ENCODE measurements at regions not wholly inside any gene's neighbourhood (a gene's known extent, or its start where the extent isn't known, plus 50 kb on each side); places are given as distances from the start of the nearest gene placed in this dataset.

- Histone ChIP-seq H3K4me1 (ENCODE audit: control insufficient read depth, extremely low read depth, insufficient read depth, low read length) (no peaks in the 10 kb centered on the region), H3K9ac (ENCODE audit: control insufficient read depth, extremely low read depth, insufficient read depth, low read length) (no peak overlapping the region), H3K4me3 (ENCODE audit: control insufficient read depth in 2 of 3, extremely low read depth in 1 of 3, insufficient read depth in 2 of 3, low read depth in 1 of 3, low read length in 3 of 3) (no peak overlapping the region), H3K9me3 (ENCODE audit: control insufficient read depth, low read depth, low read length) (peaks cover 2% of the 10 kb centered on the region), H4K20me1 (ENCODE audit: control insufficient read depth, extremely low read depth, insufficient read depth, low read length) (no peaks in the 10 kb centered on the region), H3K27me3 (ENCODE audit: control insufficient read depth, extremely low read depth, insufficient read depth, low read length) (no peaks in the 10 kb centered on the region), H3K9me1 (ENCODE audit: control insufficient read depth, extremely low read depth, insufficient read depth, low read length) (no peaks in the 10 kb centered on the region), H3K4me2 (ENCODE audit: control insufficient read depth, extremely low read depth, insufficient read depth, low read depth, low read length) (no peak overlapping the region), H3K79me2 (ENCODE audit: control insufficient read depth, insufficient read depth, low read length) (no peaks in the 10 kb centered on the region), H3K27ac (ENCODE audit: control insufficient read depth, insufficient read depth, low read length) (no peak overlapping the region), H2AFZ (ENCODE audit: control insufficient read depth, low read length) (no peak overlapping the region), H3K36me3 (ENCODE audit: control insufficient read depth in 2 of 2, extremely low read depth in 1 of 2, insufficient read depth in 2 of 2, low read length in 2 of 2) (no peaks in the 10 kb centered on the region)
- no peak for DNase-seq (ENCODE audit: low read depth, low spot score)
- dilution Hi-C loops (cut with MboI; ENCODE audit: extremely low pct_ligation_motif_present, low sequenced_read_pairs) = no loop called here
- TF ChIP-seq EZH2 (IDR thresholded peaks at IDR 0.05; ENCODE audit: low read length) (no peak), CTCF (optimal IDR thresholded peaks at IDR 0.05 in 1 of 3, IDR thresholded peaks at IDR 0.05 in 1 of 3, conservative IDR thresholded peaks at IDR 0.05 in 1 of 3; ENCODE audit: extremely low read depth in 1 of 3, insufficient read depth in 2 of 3, low read length in 3 of 3) (no peak)
- no peak for FAIRE-seq
These were observed 560.2 kb downstream of the TCERG1L start for GRCh38 chr10:130751106-130751840.

- Histone ChIP-seq H3K4me1 (ENCODE audit: control insufficient read depth, extremely low read depth, insufficient read depth, low read length) (no peaks in the 10 kb centered on the region), H3K9me1 (ENCODE audit: control insufficient read depth, extremely low read depth, insufficient read depth, low read length) (no peaks in the 10 kb centered on the region), H3K4me2 (ENCODE audit: control insufficient read depth, extremely low read depth, insufficient read depth, low read depth, low read length) (no peak overlapping the region), H3K27ac (ENCODE audit: control insufficient read depth, insufficient read depth, low read length) (no peak overlapping the region), H2AFZ (ENCODE audit: control insufficient read depth, low read length) (no peak overlapping the region), H3K4me3 (ENCODE audit: control insufficient read depth in 2 of 3, extremely low read depth in 1 of 3, insufficient read depth in 2 of 3, low read depth in 1 of 3, low read length in 3 of 3) (no peak overlapping the region), H3K79me2 (ENCODE audit: control insufficient read depth, insufficient read depth, low read length) (no peaks in the 10 kb centered on the region), H3K9me3 (ENCODE audit: control insufficient read depth, low read depth, low read length) (peaks cover 2% of the 10 kb centered on the region), H3K27me3 (ENCODE audit: control insufficient read depth, extremely low read depth, insufficient read depth, low read length) (no peaks in the 10 kb centered on the region), H3K36me3 (ENCODE audit: control insufficient read depth in 2 of 2, extremely low read depth in 1 of 2, insufficient read depth in 2 of 2, low read length in 2 of 2) (no peaks in the 10 kb centered on the region), H4K20me1 (ENCODE audit: control insufficient read depth, extremely low read depth, insufficient read depth, low read length) (no peaks in the 10 kb centered on the region), H3K9ac (ENCODE audit: control insufficient read depth, extremely low read depth, insufficient read depth, low read length) (no peak overlapping the region)
- dilution Hi-C loops (cut with MboI; ENCODE audit: extremely low pct_ligation_motif_present, low sequenced_read_pairs) = no loop called here
- DNase-seq (ENCODE audit: low read depth, low spot score) = no peak
- TF ChIP-seq EZH2 (IDR thresholded peaks at IDR 0.05; ENCODE audit: low read length) (no peak), CTCF (optimal IDR thresholded peaks at IDR 0.05 in 1 of 3, IDR thresholded peaks at IDR 0.05 in 1 of 3, conservative IDR thresholded peaks at IDR 0.05 in 1 of 3; ENCODE audit: extremely low read depth in 1 of 3, insufficient read depth in 2 of 3, low read length in 3 of 3) (no peak)
- no peak for FAIRE-seq
These were observed 559.7 kb downstream of the TCERG1L start for GRCh38 chr10:130751851-130752250.
